GM23338 (cell line): ENCODE measurements at regions not wholly inside any gene's neighbourhood (a gene's known extent, or its start where the extent isn't known, plus 50 kb on each side); places are given as distances from the start of the nearest gene placed in this dataset.

ENCODE experiments used
- ATAC-seq: fragments of 200-7000 bp; cut with Tn5 transposase; 3 replicates; pipeline ENCODE4 v1.9.1; 2020
- DNase-seq: peaks from one replicate; pipeline ENCODE4 v3.0.0-alpha.2; 2015; ENCODE audit warnings: low spot score
- H2AFZ ChIP-seq: fragments of 200-600 bp; sonication (generic); 2 replicates; pipeline ENCODE4 v1.8.0; 2016; ENCODE audit warnings: antibody characterized with exemption, mild to moderate bottlenecking, moderate library complexity
- H3F3A ChIP-seq: fragments of 200-600 bp; sonication (generic); replicated peaks from 2 replicates; pipeline ENCODE4 v1.8.0; 2017; ENCODE audit warnings: antibody characterized with exemption, mixed run types, low read depth
- H3K27ac ChIP-seq: fragments of 200-600 bp; sonication (generic); 2 replicates; pipeline ENCODE4 v1.6.1; 2016; ENCODE audit warnings: low read depth
- H3K27me3 ChIP-seq: fragments of 200-600 bp; sonication (generic); 2 replicates; pipeline ENCODE4 v1.8.0; 2016; ENCODE audit warnings: mild to moderate bottlenecking, mixed run types, moderate library complexity; ENCODE audit not compliant: insufficient read depth
- H3K36me3 ChIP-seq: fragments of 200-600 bp; sonication (generic); 2 replicates; pipeline ENCODE4 v1.8.0; 2016; ENCODE audit warnings: mild to moderate bottlenecking; ENCODE audit not compliant: insufficient read depth
- H3K4me1 ChIP-seq: fragments of 200-600 bp; sonication (generic); 2 replicates; pipeline ENCODE4 v1.8.0; 2016; ENCODE audit warnings: mild to moderate bottlenecking, moderate library complexity; ENCODE audit not compliant: insufficient read depth
- H3K4me2 ChIP-seq: fragments of 200-600 bp; sonication (generic); 2 replicates; pipeline ENCODE4 v1.7.1; 2017; ENCODE audit warnings: mixed run types
- H3K4me3 ChIP-seq: fragments of 200-600 bp; sonication (generic); 2 replicates; pipeline ENCODE4 v1.6.1; 2016; ENCODE audit warnings: mixed run types
- H3K79me2 ChIP-seq: fragments of 200-600 bp; sonication (generic); replicated peaks from 2 replicates; pipeline ENCODE4 v1.8.0; 2017; ENCODE audit warnings: mild to moderate bottlenecking; ENCODE audit not compliant: insufficient read depth
- H3K9me2 ChIP-seq: fragments of 200-600 bp; sonication (generic); 2 replicates; pipeline ENCODE4 v1.8.0; 2017; ENCODE audit not compliant: insufficient read depth
- H4K20me1 ChIP-seq: fragments of 200-600 bp; sonication (generic); replicated peaks from 2 replicates; pipeline ENCODE4 v1.8.0; 2017; ENCODE audit warnings: mild to moderate bottlenecking; ENCODE audit not compliant: insufficient read depth
- H3K27ac Mint-ChIP-seq: 2 replicates; pipeline ENCODE4 v1.8.0; 2020; ENCODE audit warnings: inconsistent platforms, mild to moderate bottlenecking, moderate library complexity, mixed read lengths
- H3K27me3 Mint-ChIP-seq: 3 replicates; pipeline ENCODE4 v1.8.0; 2022; ENCODE audit warnings: low read depth, mild to moderate bottlenecking, moderate library complexity, mixed read lengths, inconsistent platforms; ENCODE audit not compliant: insufficient read depth, poor library complexity
- H3K36me3 Mint-ChIP-seq: 3 replicates; pipeline ENCODE4 v1.8.0; 2021; ENCODE audit warnings: low read depth, mild to moderate bottlenecking, inconsistent platforms, moderate library complexity, mixed read lengths
- H3K4me1 Mint-ChIP-seq: 3 replicates; pipeline ENCODE4 v1.8.0; 2020; ENCODE audit warnings: mild to moderate bottlenecking, inconsistent platforms, mixed read lengths
- H3K4me3 Mint-ChIP-seq: 3 replicates; pipeline ENCODE4 v1.8.0; 2021; ENCODE audit warnings: moderate library complexity, mild to moderate bottlenecking, inconsistent platforms, mixed read lengths
- H3K9me3 Mint-ChIP-seq: 3 replicates; pipeline ENCODE4 v1.8.0; 2020; ENCODE audit warnings: moderate library complexity, mild to moderate bottlenecking, inconsistent platforms, mixed read lengths
- CREB1 ChIP-seq: fragments of 250-450 bp; sonication (Bioruptor Pico); IDR thresholded peaks from 2 replicates; pipeline ENCODE4 v1.5.0; 2020; ENCODE audit warnings: low read depth, mild to moderate bottlenecking, moderate library complexity
- CTCF ChIP-seq, 2 experiments: fragments of 200-600 bp in 1 of 2; sonication (generic) in 1 of 2; conservative IDR thresholded peaks; 2 replicates each; pipeline versions ENCODE4 v1.5.1 to v1.6.1; 2016 to 2017; ENCODE audit warnings: antibody characterized with exemption in 2 of 2, low read depth in 2 of 2, mild to moderate bottlenecking in 2 of 2, moderate library complexity in 1 of 2
- EZH2 ChIP-seq: fragments of 200-600 bp; sonication (generic); IDR thresholded peaks from one replicate; pipeline ENCODE4 v1.8.0; 2017; ENCODE audit warnings: antibody characterized with exemption, mild to moderate bottlenecking, low read depth; ENCODE audit not compliant: unreplicated experiment
- JUNB ChIP-seq: IDR thresholded peaks from one replicate; pipeline ENCODE4 v1.6.1; 2016; ENCODE audit warnings: antibody characterized with exemption; ENCODE audit not compliant: unreplicated experiment
- POLR2AphosphoS5 ChIP-seq: IDR thresholded peaks from 2 replicates; pipeline ENCODE4 v1.6.1; 2016; ENCODE audit warnings: antibody characterized with exemption, low read depth
- REST ChIP-seq: IDR thresholded peaks from one replicate; pipeline ENCODE4 v1.6.1; 2018; ENCODE audit warnings: antibody characterized with exemption; ENCODE audit not compliant: unreplicated experiment
- STAT1 ChIP-seq: IDR thresholded peaks from one replicate; pipeline ENCODE4 v1.6.1; 2016; ENCODE audit warnings: antibody characterized with exemption; ENCODE audit not compliant: unreplicated experiment
- ZNF114 ChIP-seq: fragments of 250-450 bp; sonication (Bioruptor Pico); IDR thresholded peaks from 2 replicates; pipeline ENCODE4 v1.5.0; 2020; ENCODE audit warnings: mild to moderate bottlenecking, moderate library complexity
- ZNF331 ChIP-seq: fragments of 250-450 bp; sonication (Bioruptor Pico); IDR thresholded peaks from 2 replicates; pipeline ENCODE4 v1.5.0; 2020; ENCODE audit warnings: low read depth, mild to moderate bottlenecking, moderate library complexity

GRCh38 chr17:68740555-68741447, 139.6 kb upstream of the FAM20A start:
- no peak overlapping the region for H3K27ac Mint-ChIP-seq
- H3K4me3 Mint-ChIP-seq: no peak overlapping the region
- H4K20me1 ChIP-seq: no peaks in the 10 kb centered on the region
- DNase-seq (no peak), ATAC-seq (no peak)
- H3K79me2 ChIP-seq: no peaks in the 10 kb centered on the region
- peaks cover 27% of the 10 kb centered on the region for H3K9me3 Mint-ChIP-seq
- no peaks in the 10 kb centered on the region for H3K27me3 Mint-ChIP-seq
- no peak overlapping the region for H3K4me2 ChIP-seq
- TF ChIP-seq ZNF331 (CRISPR knock-in tag): no peak
- peak in 1 of 2 experiments; percentile 27; a peak in 1 of 4 replicates for TF ChIP-seq CTCF (conservative IDR thresholded peaks at IDR 0.05; ENCODE audit: low read depth in 2 of 2)
- H3K4me1 ChIP-seq: peaks cover 15% of the 10 kb centered on the region
- no peak overlapping the region for H3K27ac ChIP-seq
- H3K36me3 Mint-ChIP-seq: peaks cover 26% of the 10 kb centered on the region
- H2AFZ ChIP-seq: no peak overlapping the region
- H3K4me1 Mint-ChIP-seq: peaks cover 13% of the 10 kb centered on the region
- no peaks in the 10 kb centered on the region for H3K27me3 ChIP-seq
- H3F3A ChIP-seq: no peaks in the 10 kb centered on the region
- no peaks in the 10 kb centered on the region for H3K36me3 ChIP-seq
- H3K4me3 ChIP-seq: no peak overlapping the region
- H3K9me2 ChIP-seq: no peaks in the 10 kb centered on the region

DNA sequence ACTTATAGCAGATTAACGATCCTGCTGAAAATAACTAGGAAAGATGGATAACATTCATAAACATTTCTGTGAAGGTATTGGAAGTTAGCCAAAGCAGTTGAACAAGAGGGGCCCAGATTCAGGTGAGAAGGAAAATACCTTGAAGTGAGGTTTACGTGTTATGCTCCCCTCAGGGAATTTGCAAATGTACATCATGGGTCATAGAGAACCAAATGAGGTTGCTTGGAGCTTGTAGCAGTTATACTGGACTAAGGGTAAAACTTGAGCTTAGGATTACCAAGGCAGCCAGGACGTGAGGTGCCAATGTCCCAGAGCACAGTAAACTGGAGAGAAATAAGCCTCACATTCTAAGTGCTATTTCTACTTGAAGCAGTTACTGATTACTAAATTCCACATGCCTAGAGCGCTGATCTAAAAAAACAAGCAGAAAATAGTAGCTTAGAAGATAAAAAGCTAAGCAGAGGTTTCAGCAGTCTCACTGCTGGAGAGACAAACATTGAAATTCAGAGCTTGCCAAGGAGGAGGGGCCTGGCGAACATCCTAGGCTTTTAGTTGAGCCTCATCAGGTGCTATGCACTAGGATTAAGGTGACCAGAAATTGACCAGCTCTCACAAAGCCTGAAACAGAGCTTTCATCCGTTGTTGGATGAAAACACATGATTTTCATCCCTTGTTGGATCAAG, 136.7 kb upstream of the FAM20A start:
- Mint-ChIP-seq H3K27me3 (no peaks in the 10 kb centered on the region), H3K4me3 (no peak overlapping the region), H3K4me1 (peaks cover 13% of the 10 kb centered on the region), H3K27ac (no peak overlapping the region; the same call in 1 of the 2 replicates), H3K9me3 (peaks cover 37% of the 10 kb centered on the region), H3K36me3 (peaks cover 33% of the 10 kb centered on the region)
- H3K4me1 ChIP-seq: peaks cover 10% of the 10 kb centered on the region
- TF ChIP-seq POLR2AphosphoS5: no peak
- TF ChIP-seq EZH2: no peak
- H3K4me2 ChIP-seq: no peak overlapping the region; the same call in 1 of the 2 replicates
- no peaks in the 10 kb centered on the region for H3F3A ChIP-seq
- H3K4me3 ChIP-seq: no peak overlapping the region
- no peaks in the 10 kb centered on the region for H4K20me1 ChIP-seq
- DNase-seq: no peak
- no peaks in the 10 kb centered on the region for H3K27me3 ChIP-seq
- peak overlapping the region; percentile 65; the same call in 1 of the 2 replicates for H2AFZ ChIP-seq
- H3K79me2 ChIP-seq: no peaks in the 10 kb centered on the region
- no peaks in the 10 kb centered on the region for H3K9me2 ChIP-seq
- peaks cover 7% of the 10 kb centered on the region; the same call in 1 of the 2 replicates for H3K36me3 ChIP-seq
- no peak overlapping the region for H3K27ac ChIP-seq
- ATAC-seq: no peak

DNA sequence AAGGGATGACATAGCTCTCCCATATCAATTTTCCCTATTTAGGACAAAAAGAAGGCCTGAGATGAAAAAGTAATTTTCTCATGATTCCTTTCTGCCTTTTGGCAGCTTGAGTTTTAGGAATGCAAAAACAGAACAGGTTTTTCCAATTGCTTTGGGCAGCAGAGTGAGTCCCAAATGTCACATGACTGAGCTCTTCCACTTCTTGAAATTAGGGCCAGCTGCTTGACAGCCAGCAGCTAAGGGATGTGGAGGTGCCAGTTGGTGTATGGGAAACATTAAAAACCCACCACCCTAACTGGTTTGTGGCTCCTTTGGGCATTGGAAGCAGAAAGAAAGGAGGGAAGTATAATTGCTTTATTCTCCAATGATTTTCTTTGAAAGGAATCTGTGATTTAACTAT, 133.8 kb upstream of the FAM20A start:
- H3K79me2 ChIP-seq: no peaks in the 10 kb centered on the region
- H3K27ac Mint-ChIP-seq: no peak overlapping the region
- H3K4me3 Mint-ChIP-seq: no peak overlapping the region
- ATAC-seq: no peak
- H3F3A ChIP-seq: no peaks in the 10 kb centered on the region
- H3K4me1 Mint-ChIP-seq: peaks cover 28% of the 10 kb centered on the region
- no peak overlapping the region for H3K27ac ChIP-seq
- no peaks in the 10 kb centered on the region for H3K27me3 ChIP-seq
- H3K4me3 ChIP-seq: no peak overlapping the region
- peaks cover 7% of the 10 kb centered on the region; the same call in 1 of the 2 replicates for H3K36me3 ChIP-seq
- peaks cover 18% of the 10 kb centered on the region for H3K4me1 ChIP-seq
- H3K9me3 Mint-ChIP-seq: peaks cover 43% of the 10 kb centered on the region
- peaks cover 2% of the 10 kb centered on the region for H3K27me3 Mint-ChIP-seq
- no peak overlapping the region for H2AFZ ChIP-seq
- peaks cover 43% of the 10 kb centered on the region for H3K36me3 Mint-ChIP-seq
- H3K4me2 ChIP-seq: no peak overlapping the region
- H3K9me2 ChIP-seq: peaks cover 9% of the 10 kb centered on the region; the same call in 1 of the 2 replicates
- no peaks in the 10 kb centered on the region for H4K20me1 ChIP-seq
- no peak for DNase-seq
- no peak for TF ChIP-seq STAT1
- no peak for TF ChIP-seq CTCF (conservative IDR thresholded peaks at IDR 0.05; ENCODE audit: low read depth in 2 of 2)
- no peak for TF ChIP-seq CREB1 (CRISPR knock-in tag)
- TF ChIP-seq JUNB: no peak
- TF ChIP-seq EZH2: no peak
- TF ChIP-seq ZNF114 (CRISPR knock-in tag): no peak
- TF ChIP-seq ZNF331 (CRISPR knock-in tag): no peak
- no peak for TF ChIP-seq REST
